NCI-H2196 treated with DMSO at 0.1 percent for 48 hours (cell line): ENCODE measurements at regions not wholly inside any gene's neighbourhood (a gene's known extent, or its start where the extent isn't known, plus 50 kb on each side); places are given as distances from the start of the nearest gene placed in this dataset.

ENCODE experiments used
- DNase-seq: peaks from one replicate; lab custom pipeline; 2025; ENCODE audit not compliant: unreplicated experiment; lab: John Stamatoyannopoulos, UW

DNA sequence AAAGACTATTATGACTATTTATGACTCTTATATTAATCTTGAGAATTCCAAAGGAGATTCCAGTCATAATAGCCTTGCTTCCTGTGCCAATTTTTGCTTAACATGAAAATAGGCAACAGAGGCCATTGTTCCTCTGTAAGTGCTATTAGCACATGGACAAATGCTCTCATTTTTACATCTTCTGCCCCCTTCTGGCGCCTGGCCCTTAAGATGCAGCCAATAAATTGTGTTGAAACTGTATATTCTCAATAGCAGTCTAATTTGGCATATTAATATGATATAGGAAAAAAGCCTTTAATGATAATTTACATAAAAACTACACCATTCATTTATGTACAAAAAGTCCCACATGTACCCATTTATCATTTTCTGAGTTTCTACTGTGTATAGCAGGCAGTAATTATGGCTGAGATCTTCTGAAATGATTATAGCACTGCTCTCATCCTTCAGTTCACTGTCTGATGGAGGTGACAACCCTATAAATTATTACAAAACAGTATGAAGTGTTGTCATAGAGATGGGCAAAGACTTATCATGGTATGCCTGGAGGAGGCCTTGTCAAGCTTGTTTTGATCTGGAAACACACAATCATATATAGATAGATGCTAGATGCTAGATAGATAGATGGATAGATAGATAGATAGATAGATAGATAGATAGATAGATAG, 613.3 kb downstream of the TSN start:
- DNase-seq, result no peak

DNA sequence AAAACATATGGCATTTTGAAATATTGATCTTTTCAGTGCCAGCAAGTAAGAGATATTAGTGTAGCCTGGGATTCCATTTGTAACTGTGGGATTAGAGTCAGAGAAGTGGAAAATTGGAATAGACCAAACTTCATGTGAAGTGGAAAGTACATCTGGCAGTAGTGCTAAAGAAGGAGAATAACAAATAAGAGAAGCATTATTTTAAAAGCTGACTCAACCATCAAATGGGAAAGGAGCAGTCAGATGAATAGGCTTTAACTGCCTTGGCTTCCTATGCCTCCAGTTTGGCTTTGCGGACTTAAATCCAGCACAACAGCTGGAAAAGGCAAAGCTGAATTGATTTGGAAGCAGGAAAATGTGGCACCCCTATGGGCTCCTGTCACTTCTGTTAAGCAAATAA, 623.1 kb downstream of the TSN start:
- DNase-seq, result no peak

DNA sequence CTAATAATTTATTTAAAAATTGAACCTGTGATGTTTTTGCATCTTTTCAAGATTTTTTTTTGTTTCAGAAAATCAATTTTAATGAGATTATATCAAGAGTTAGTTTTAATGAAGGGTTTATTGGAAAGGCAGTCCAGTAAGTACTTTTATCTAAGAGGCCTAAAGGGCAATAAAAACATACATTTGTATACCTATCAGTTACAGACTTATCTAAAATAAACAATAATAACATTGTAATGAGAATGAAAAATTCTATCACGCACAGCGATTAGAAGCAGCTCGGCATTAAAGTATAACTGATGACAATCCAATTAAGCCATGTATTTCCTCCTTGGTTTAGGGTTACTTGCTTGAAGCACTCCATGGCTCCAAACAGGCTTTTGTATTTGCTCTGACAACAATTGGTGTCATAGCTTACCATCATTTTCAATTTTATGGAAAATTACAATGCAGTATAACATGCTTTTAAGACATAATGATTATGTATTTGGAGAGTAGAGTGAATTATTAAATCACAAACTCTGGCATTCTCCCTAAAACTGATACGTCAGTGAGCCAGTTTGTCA, 629.4 kb downstream of the TSN start:
- DNase-seq, result peak; percentile 63

DNA sequence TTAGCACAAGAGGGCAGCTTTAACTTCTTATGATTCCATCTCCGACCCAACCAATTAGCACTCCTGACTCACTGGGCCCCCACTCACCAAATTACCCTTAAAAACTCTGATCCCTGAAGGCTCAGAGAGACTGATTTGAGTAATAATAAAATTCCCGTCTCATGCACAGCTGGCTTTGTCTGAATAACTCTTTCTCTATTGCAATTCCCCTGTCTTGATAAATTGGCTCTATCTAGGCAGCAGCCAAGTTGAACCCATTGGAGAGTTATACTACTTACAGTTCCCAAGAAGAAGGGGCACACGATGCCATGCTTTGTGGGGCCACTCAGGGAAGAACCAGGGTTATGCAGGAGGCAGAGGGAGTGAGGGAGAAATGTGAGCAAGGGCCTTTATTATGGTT, 632.8 kb downstream of the TSN start:
- DNase-seq, result no peak

DNA sequence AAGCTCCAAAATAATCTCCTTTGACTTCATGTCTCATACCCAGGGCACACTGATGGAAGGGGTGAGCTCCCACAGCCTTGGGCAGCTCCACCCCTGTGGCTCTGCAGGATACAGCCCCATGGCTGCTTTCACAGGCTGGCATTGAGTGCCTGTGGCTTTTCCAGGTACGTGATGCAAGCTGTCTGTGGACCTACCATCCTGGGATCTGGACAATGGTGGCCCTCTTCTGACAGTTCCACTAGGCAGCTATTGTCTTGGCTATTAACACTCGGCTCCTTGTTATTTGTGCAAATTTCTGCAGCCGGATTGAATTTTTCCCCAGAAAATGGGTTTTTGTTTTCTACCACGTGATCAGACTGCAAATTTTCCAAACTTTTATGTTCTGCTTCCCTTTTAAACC, 634.2 kb downstream of the TSN start:
- DNase-seq, result no peak

DNA sequence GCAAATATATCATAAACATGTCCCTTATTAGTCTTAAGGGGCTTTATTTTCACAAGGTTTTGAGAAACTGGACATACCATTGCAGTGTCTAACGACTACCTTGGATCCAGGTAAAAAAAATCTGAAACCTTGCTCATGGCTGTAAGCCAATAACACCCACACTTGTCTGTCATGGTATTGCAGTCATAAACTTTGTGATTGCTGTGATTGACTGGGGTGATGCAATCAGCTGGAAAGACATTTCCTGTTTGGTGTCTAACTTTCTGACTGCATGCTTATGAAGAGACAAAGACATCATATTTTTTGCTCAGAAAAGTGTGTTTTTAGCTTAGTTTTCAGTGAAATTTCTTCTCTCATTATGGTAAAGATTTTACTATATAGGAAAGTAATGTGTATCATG, 635.0 kb downstream of the TSN start:
- no peak for DNase-seq

DNA sequence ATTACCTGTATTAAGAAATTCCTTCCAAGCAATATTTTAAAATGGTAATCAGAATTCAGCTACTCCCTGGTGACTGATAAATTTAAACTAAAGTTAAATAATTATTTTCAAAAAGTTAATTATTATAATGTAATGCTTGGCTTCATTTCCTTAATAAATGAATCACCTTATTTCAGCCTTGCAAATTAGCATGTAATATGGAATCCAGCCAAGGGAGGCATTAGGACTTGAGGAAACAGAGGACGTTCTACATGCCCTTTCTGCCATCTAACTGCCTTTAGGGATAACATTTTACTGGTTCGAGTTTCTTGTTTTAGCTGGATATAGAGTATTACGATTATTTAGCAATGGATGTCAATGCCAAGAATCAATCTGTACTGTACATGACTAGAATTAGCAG, 636.3 kb downstream of the TSN start:
- DNase-seq, result no peak

DNA sequence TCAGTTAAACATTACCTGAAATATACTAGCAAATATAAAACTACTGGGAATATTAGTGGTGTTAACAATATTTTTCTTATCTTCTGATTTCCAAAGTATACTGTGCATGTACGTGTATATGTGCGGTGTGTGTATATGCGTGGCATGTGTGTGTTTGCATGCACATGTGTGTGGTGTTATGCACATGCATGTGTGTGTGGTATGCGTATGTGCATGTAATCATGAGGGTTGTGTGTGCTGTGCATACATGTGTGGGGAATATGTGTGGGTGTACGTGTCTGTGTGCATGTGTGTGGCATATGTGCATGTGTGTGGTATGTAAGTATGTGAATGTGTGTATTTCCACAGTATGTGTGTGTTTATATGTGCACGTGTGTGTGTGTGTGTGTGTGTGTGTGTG, 640.2 kb downstream of the TSN start:
- DNase-seq, result no peak

DNA sequence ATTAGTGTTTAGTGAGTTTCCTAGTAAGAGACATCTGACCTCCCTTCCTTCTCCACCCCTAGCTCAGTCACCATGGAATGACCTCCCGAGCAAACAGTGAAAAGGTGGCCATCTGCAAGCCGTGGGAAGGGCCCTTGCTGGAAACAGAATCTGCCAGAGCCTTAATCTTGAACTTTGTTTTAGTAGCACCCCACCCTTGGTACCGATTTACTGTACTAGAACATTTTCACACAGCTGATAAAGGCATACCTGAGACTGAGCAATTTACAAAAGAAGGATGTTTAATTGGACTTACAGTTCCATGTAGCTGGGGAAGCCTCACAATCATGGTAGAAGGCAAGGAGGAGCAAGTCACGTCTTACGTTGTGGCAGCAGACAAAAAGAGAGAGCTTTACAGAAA, 655.8 kb downstream of the TSN start:
- no peak for DNase-seq

DNA sequence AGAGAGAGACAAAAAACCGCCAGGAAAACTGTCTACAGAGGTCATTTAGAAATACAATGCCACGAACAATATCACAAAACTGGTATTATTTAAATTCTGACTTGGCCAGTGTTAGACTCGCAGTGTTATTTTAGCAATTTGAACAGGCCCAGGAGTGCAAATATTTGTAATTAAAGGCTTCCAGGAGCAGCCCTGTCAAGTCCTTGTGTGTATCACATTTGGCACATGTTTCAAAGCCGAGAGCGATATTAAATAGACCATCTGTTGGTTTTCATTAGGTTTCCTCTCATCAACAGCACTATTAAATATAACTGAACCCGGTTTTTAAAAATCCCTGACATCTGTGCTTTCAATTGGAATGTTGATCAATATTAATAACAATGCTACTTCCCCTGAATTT, 656.9 kb downstream of the TSN start:
- peak; percentile 65 for DNase-seq

DNA sequence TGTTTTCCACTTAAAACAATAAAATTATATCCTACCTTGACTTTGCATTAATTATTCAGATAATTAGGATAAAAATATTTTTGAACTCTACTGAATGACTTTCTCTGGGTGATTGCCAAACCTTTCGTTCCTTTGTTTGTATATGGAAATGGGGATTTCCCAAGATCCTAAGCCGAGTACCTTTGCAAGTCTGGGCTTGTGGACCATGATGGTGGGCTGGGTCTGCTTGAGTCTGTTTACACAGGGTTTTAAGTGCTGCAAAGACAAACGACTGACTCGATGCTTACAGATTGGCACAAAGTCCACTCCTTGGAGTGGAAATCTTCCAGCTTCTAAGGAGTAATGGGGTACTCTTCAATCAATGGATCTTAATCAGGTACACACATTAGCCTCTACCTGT, 659.5 kb downstream of the TSN start:
- peak; percentile 38 for DNase-seq

DNA sequence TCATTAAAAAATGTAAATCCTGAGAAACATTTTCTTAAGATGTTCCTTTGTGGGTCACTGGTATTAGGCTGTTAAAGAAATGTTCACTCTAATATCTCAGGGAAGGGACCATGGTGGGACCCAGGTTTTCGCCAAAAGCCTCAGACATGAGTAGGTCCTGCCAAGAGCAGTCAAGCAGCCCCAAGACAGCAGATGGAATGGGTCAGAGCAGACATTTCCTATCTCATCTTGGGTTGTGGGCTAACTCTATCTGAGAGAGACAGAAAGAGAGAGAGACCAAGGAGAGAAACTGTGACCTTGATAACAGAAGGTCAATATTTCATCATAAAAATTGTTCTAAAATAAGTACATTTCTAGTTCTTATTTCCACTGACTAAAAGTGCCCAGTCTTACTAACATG, 661.7 kb downstream of the TSN start:
- DNase-seq, result no peak

DNA sequence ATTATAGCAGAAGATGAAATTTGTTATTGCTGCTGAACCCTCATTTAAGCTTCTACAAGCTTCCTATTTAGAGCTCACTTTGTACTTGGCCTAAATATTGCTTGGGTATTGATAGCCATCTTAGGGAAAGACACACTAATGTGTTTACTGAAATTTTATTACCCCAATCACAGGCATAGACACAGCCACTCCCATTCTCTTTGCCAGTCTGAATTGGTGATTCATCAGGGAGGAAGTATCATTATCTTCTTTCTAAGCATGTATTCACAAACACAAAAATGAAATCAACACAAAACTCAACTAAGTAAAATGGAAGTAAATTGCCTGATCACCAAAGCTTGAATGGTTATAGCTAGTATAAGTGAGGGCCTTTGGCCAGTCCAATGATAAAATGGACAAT, 666.3 kb downstream of the TSN start:
- DNase-seq, result no peak

DNA sequence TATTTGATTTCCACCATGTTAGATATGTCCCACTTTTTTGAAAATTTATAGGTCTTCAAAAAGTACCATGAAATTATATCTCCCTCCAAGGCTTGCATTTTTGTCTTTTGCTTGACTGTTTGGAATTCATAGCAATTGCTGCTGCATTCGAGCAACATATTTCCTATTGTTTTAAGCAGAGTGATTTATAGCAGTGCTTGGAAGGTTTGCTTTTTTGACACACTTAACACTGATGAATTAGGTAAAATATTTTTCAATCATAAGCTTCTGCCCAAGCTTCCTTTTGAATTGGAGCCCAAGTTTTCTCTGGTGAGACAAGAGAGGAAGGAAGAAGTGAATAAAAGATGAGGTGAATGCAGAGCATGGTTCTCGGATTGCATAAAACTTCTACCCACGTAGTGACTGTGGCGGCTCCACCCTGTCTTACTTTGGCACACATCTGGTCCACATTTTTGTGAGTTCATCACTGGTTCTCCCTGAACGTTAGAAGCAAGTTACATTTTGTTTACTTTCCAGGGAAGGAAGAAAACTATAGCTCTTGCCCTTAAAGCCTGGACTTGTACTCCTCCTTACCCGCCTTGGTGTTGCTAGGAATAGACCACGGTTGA, 667.0 kb downstream of the TSN start:
- DNase-seq, result no peak

DNA sequence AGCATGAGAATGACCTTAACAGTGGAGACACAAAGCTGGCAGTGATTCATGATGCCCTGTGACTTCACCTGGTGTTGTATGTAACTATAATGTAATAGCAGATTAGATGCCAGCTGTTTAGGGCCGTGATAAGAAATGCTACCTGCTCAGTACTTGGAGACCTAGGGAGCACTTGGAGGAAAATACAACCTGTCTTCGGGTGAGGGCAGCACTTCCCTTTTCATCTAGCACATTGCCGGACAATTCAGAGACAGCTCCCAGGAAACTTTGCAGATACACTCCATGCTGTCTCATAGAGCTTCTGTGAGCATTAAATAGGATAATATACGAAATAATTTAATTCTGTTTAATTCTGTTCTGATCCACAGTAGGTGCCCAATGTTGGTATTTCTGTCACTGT, 668.5 kb downstream of the TSN start:
- DNase-seq, result no peak

DNA sequence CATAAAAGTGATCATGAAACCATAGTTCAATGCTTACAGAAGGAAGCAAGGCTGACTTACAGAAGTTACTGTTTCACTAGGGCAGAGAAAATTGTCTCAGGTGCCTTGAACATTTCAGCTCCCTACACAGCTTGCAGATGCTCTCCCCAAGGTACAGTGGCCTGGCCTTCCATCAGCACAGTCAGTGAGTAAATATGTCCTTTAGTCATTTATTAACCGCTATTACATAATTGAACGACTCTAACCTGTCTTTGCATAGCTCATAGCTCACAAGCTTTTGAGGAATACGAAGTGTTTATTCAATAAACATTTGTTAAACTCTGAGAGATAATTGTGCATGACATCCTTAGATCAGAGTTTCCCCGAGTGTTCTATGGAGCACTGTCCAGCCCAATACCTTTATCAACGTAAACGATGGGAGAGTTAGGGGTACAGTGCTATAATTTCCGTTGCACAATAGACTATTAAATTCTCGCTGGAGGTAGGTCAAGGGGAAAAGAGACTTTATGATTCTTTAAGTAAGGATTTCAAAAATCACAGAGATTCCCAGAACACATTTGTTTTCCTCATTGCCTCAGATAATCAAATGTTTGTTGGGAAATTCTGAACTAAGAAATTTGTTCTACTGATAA, 677.8 kb downstream of the TSN start:
- DNase-seq, result no peak

DNA sequence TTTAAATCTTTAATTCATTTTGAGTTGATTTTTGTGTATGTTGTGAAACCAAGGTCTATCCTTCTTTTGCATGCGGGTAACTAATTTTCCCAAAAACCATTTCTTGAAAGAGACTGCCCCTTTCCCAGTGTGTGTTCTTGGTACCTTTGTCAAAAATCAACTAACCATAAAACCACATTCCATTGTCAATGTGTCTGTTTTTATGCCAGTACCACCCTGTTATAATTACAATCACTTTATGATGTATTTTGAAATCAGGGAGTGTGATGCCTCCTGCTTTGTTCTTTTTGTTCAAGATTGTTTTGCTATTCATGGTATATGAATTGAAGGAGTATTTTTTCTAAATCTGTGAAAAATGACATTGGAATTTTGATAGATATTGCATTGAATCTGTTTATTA, 689.6 kb downstream of the TSN start:
- no peak for DNase-seq

DNA sequence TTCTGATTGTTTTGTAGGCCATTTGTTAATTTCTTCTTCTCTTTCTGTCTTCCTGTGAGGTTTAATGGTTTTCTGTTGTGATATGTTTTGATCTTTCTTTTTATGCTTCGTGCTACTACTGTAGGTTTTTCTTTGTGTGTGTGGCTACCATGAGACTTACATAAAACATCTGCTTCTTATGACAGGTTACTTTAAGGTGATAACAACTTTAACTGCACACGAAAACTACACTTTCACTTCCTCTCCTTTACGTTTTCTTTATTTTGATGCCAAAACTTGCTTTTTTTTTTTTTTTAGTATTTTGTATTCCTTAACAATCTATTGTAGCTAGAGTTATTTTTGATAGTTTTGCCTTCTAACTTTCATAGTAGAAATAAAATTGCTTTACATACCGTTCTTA, 691.3 kb downstream of the TSN start:
- no peak for DNase-seq

DNA sequence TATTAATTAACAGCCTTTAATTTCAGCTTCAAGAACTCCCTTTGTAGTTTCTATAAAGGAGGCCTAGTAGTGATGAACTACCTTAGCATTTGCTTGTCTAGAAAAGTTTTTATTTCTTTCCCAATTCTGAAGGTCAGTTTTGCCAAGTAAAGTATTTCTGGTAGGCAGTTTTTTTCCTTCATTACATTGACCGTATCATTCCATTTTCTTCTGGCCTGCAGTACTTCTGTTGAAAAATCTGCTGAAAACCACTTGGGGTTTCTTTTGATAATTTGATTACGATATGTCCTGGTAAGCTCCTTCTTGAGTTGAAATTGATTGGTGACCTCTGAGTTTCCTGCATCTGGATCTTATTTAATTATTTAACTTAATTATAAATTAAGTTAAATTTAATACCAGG, 691.8 kb downstream of the TSN start:
- no peak for DNase-seq

DNA sequence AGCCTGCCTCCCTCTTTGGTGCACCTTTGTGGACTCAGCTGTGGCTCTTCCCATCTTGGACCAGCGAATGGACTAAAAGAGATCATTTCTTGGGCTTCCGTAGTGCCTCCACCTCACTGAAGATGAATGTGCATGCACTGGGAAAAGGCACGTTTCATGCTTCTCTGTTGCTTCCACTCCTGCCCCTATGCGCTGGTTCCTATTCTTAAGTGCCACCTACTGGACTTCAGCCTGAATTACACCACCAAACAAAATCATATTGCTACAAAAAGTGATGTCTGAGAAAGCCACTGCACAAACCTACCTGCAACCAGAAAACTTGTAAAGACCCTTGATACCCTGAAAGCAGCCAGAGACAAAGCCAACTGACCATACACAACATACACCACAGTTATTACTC, 695.6 kb downstream of the TSN start:
- no peak for DNase-seq

DNA sequence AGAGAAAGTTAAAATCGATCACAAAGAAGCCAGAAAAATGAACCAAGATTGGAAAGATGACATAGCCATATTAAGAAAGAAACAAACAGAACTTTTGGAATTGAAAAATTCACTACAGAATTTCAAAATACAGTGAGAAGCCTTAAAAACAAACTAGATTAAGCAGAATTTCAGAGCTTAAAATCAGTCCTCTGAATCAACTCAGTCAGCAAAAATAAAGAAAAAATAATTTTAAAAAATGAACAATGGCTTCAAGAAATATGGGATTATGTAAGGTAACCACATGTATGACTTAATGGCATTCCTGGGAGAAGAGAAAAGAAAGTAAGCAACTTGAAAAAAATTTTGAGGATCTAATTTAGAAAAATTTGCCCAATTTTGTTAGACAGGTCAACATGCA, 696.2 kb downstream of the TSN start:
- DNase-seq, result no peak

DNA sequence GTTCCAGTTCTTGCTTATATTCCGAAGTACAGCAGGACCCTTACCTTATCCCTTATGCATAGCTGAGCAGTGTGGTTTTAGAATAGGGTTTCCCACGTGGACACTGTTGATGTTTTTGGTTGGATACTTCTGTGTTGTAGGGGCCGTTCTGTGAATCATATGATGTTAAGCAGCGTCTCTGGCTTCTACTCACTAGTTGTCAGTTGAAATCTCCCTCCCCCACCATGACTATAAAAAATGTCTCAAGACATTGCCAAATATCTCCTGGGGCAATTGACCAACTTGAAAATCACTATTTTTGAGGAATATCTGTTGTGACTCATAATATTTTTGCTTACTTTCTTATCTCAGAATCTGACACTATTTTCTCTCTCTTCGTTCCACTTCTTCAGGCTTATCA, 713.7 kb downstream of the TSN start:
- no peak for DNase-seq

DNA sequence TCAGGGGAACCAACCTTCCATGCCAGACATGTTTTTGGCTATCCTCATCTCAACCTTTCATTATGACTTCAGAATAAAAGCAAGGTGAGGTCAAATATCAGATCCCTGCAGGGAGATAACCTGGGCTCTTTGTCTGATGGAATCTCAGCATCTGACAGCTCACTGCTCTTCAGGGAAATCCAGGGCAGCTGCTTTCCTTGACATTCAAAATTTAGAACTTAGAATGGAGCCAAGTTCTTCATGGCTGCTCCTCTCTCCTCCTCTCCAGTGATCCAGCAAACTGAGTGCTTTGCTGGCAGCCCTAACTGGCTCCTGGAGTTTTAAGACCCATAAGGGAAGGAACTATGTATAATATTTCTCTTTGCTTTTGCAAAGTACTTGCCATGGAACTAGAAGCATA, 716.3 kb downstream of the TSN start:
- DNase-seq, result no peak
